Fibroblast of skin of right biceps (primary cell): ENCODE measurements at regions not wholly inside any gene's neighbourhood (a gene's known extent, or its start where the extent isn't known, plus 50 kb on each side); places are given as distances from the start of the nearest gene placed in this dataset.
"Not testable (repeated sequence)": the region's sequence is repeated elsewhere in the genome, so short reads cannot be mapped to it uniquely, and the experiment has no call there.

ENCODE experiments used
- DNase-seq: peaks from one replicate; pipeline ENCODE4 v3.0.0-alpha.2; 2013

- no peak for DNase-seq
These were observed 273.8 kb downstream of the RPS6KC1 start for GRCh38 chr1:213324859-213325258.

DNA sequence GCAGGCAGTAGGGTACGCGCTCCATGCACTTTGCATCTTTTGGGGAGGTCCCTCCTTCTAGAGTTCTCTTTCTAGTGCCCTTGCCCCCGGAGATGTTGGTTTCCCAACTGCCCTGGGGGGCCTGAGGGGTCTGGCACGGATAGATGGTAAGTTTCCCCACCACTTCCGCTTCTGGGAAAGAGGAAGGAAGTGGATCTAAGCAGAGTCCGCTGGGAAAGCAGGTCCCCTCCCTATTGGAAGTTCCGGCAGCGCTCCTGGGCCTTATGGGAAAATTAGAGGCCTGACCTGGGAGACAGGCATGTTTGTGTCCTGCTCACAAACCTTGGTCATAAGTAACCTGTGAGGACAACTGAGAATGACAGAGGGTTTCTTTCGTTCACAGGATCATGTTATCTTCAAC, 274.4 kb downstream of the RPS6KC1 start:
- no peak for DNase-seq

GRCh38 chr1:213326281-213327016, 275.4 kb downstream of the RPS6KC1 start:
- peak; percentile 42 for DNase-seq

DNA sequence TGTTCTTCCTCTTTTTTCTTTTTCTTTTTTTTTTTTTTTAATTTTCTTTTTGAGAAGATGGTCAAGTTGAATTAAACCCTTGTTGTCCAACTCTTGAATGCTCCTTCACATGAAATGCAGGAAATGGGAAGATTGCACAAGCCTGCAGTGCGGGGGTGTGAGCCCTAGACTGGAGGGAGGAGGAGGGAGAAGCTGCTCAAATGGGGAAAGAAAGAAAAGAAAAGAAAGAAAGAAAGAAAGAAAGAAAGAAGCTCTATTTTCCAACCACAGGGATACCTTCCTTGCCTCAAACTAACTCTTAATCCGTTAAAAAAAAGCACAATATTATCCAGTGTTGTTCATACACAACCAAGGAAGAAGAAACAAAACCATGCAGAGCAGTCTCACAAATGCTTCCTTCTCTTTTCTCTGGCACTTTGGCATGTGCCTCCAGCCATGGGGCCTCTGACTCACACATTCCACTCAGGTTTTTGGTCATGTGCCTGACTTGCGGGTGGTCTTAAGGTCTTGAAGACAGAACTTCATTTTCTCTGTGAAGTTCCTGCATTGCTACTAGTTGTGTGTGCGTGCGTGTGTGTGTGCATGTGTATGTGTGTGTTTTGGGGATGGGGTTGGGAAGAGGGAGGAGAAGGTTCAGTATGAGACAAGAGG, 276.1 kb downstream of the RPS6KC1 start:
- peak; percentile 96 for DNase-seq

GRCh38 chr1:213329406-213330008, 278.5 kb downstream of the RPS6KC1 start:
- no peak for DNase-seq

DNA sequence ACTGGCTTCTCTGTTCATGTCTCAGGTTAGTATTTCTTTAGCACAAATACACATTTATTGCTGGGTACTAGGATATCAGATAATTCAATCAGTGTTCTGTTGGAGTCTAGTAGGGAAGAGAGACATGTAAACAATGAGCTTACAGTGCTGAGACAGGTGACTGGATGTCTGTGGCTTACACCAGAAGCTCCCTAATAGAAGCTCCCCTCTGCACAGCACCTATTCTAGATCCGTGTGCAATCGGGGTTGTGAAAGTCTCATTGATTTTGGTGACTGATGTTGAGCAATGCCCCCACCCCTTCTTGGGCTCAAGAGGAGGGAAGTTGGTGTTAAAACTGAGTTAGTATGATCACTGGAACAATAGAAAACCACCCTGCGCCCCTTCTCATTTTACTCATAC, 279.2 kb downstream of the RPS6KC1 start:
- no peak for DNase-seq

- no peak for DNase-seq
These were observed 280.7 kb downstream of the RPS6KC1 start for GRCh38 chr1:213331631-213332175.

DNA sequence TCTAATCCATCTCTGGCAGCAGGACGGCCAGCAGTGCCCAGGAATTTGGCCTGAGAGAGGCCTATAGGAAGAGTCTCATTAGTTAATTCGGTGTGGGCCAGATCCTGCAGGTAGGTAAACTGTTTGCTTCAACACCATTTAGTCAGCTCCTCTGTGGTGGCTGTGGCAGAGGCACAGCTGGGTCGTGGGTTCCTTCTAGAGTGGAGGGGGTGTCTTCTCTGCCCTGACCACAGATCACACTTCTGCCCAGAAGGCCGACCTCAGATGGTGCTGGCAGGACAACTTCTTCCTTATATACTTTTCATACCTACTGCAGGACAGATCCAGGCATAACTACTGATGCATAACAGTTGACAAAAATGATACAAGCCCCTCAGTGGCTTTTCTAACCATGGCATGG, 281.4 kb downstream of the RPS6KC1 start:
- DNase-seq = no peak

GRCh38 chr1:213333121-213333520, 282.1 kb downstream of the RPS6KC1 start:
- DNase-seq = peak; percentile 22

- no peak for DNase-seq
These were observed 284.0 kb downstream of the RPS6KC1 start for GRCh38 chr1:213335084-213335483.

GRCh38 chr1:213337025-213337678, 286.1 kb downstream of the RPS6KC1 start:
- DNase-seq = no peak

- DNase-seq = no peak
These were observed 289.6 kb downstream of the RPS6KC1 start for GRCh38 chr1:213340593-213340992.

DNA sequence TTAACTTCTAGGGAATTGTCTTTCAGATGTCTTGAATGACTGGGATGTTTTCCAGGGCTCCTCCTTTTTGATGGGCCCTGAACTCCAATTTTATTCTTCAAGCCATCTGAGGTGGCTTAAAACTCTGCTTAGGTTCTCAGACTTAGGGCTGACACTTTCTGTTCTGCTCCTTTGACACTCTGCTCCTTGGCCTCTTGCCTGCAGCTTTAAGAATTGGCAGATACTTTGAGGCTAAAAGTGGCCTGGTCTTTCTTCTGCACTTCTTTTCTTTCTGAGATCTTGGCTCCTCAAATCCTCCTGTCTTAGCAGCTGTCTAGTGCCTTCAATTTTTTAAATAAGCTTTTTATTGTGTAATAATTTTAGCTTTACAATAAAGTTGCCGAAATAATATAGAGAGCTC, 294.6 kb downstream of the RPS6KC1 start:
- DNase-seq = no peak

GRCh38 chr1:213357403-213357802, 306.4 kb downstream of the RPS6KC1 start:
- DNase-seq = no peak

- not testable (repeated sequence) for DNase-seq
These were observed 307.3 kb downstream of the RPS6KC1 start for GRCh38 chr1:213358368-213358767.

- DNase-seq = no peak
These were observed 311.6 kb downstream of the RPS6KC1 start for GRCh38 chr1:213362598-213362997.

DNA sequence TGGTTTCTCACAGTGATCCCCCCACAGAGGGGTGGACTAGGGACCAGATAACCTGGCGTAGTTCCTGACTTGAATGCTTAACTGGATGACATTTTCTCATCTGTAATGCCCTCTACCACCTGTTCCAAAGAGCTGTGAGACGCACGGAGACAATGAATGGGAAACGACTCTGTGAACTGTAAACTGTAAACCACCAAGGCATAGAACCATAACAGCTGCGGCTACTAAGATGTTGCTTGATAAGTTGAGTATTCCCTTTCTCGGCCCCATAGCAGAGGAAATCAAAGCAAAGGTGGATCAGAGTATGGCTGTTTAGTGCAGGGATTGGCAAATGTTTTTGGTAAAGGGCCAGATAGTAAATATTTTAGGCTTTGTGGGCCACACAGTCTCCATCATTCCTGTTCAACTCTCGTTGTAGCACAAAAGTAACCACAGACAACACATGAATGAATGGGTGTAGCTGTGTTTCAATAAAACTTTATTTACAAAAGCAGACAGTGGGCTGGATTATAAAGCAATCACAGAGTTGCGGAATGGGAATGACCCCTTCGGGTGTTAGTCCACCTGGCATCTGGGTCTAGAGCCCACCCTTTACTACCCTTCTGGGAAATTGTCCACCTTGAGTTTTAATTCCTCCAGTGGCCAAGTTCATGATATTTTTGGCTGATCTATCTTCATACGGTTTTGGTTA, 315.2 kb downstream of the RPS6KC1 start:
- no peak for DNase-seq

DNA sequence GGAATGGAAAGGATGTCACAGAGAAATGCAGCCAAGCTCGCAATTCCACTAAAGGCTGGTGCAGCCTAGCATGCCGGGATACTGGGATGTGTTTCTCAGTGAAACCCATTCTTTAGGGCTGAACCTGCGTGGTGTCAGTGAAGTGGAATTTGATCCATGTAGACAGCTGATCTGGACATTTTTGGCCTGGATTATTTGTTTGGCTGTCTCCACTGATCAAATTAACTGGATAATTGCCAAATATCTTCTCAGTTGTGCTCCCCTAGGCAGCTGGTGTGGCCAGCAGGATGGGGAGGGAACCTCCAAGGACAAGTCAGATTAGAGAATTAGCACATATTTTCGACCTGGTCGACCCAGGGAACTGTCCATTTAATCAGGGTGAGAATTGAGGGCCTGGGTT, 318.4 kb downstream of the RPS6KC1 start:
- DNase-seq = no peak

DNA sequence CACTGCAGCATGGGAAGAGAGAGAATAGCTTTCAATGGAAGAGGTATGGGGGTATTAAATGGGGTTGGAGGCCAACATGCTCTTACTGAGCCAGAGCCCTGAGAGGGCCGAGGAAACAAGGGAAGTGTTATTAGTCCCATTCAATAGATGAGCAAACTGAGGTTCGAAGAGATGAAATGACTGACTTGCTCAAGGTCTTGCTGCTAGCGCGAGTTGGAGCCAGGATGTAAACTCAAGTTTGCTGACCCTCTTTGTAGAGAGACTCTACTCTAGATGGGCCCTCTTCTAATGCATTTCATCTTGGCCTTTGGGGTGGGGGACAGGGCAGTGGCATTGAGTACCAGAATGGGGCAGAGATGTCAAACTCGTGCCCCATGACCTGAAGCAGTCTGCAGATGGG, 319.5 kb downstream of the RPS6KC1 start:
- no peak for DNase-seq

GRCh38 chr1:213371525-213371846, 320.4 kb downstream of the RPS6KC1 start:
- no peak for DNase-seq

- no peak for DNase-seq
These were observed 321.0 kb downstream of the RPS6KC1 start for GRCh38 chr1:213371847-213372619.

DNA sequence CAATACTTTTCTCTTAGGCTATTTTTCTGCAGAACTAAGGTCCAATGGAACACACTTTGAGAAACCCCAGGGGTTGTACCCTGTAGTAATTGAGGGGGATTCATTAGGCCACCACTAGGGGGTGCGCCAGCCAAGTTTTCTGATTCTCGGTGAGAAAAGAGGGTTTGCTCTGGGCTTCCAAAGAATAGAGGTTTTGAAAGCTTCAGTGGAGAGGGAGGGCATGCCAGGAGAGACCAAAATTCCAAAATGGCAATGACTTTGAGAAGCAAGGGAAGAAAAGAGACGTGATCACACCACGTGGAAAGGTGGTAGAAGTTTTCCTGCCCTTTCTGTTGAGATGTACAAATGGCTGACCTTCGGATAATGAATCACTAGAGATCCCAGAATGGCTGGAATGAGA, 323.3 kb downstream of the RPS6KC1 start:
- DNase-seq = peak; percentile 56
